ENCODE measurements at regions not wholly inside any gene's neighbourhood (a gene's known extent, or its start where the extent isn't known, plus 50 kb on each side); places are given as distances from the start of the nearest gene placed in this dataset.

DNA sequence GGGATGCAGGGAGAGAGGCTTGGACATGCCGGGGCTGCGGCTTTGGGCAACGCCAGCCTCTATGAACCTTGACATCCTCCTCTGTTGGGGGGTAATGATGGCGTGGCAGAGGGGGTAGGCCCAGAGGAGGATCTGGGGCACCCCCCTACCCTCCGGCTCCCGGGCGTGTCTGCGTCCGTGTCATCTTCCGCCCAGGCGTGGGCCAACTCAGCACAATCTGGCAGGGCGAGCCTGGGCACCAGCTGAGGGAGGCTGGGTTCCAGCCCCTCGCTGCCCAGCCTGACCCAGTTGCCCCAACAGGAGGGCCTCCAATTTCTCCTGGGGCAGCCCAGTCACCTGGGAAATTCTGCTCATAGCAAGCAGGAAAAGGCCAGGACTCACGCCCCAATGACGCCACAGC, 62.9 kb upstream of the IL17B start:
- TF ChIP-seq, protein P1, sequence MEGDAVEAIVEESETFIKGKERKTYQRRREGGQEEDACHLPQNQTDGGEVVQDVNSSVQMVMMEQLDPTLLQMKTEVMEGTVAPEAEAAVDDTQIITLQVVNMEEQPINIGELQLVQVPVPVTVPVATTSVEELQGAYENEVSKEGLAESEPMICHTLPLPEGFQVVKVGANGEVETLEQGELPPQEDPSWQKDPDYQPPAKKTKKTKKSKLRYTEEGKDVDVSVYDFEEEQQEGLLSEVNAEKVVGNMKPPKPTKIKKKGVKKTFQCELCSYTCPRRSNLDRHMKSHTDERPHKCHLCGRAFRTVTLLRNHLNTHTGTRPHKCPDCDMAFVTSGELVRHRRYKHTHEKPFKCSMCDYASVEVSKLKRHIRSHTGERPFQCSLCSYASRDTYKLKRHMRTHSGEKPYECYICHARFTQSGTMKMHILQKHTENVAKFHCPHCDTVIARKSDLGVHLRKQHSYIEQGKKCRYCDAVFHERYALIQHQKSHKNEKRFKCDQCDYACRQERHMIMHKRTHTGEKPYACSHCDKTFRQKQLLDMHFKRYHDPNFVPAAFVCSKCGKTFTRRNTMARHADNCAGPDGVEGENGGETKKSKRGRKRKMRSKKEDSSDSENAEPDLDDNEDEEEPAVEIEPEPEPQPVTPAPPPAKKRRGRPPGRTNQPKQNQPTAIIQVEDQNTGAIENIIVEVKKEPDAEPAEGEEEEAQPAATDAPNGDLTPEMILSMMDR (conservative IDR thresholded peaks at IDR 0.05), result no peak
- no peak for TF ChIP-seq ZFX (IDR thresholded peaks at IDR 0.05)
